GM13976 (cell line): ENCODE measurements at regions not wholly inside any gene's neighbourhood (a gene's known extent, or its start where the extent isn't known, plus 50 kb on each side); places are given as distances from the start of the nearest gene placed in this dataset.
"Not testable (repeated sequence)": the region's sequence is repeated elsewhere in the genome, so short reads cannot be mapped to it uniquely, and the experiment has no call there.

Experiments used
- DNase-seq: peaks from one replicate; pipeline ENCODE4 v3.0.0; 2012; ENCODE audit warnings: low spot score
- CTCF ChIP-seq: IDR thresholded peaks from 2 replicates; pipeline ENCODE4 v1.5.1; 2012; ENCODE audit warnings: borderline replicate concordance, mild to moderate bottlenecking; ENCODE audit not compliant: insufficient read depth; ENCODE audit errors: extremely low read depth, missing control alignments, control extremely low read depth
- in situ Hi-C: fragments of 300-500 bp; cut with MboI; formaldehyde crosslinking; loops from one replicate; pipeline ENCODE4 v1.12.0; 2022; ENCODE audit warnings: low sequenced_read_pairs, mixed read lengths, inconsistent platforms; ENCODE audit not compliant: unreplicated experiment

- no peak for TF ChIP-seq CTCF
- DNase-seq = no peak
- in situ Hi-C loops = no loop called here
Observed at GRCh38 chr7:121714559-121715303, 158.2 kb upstream of the PTPRZ1 start.

GRCh38 chr7:121712961-121713360 lies 160.0 kb upstream of the PTPRZ1 start:
- in situ Hi-C loops, DNase-seq: not testable (repeated sequence)

GRCh38 chr7:121697731-121698316 lies 175.1 kb upstream of the PTPRZ1 start:
- no peak for TF ChIP-seq CTCF

GRCh38 chr7:121696954-121697353 lies 176.0 kb upstream of the PTPRZ1 start:
- no peak for DNase-seq
- no peak for TF ChIP-seq CTCF
- in situ Hi-C loops = no loop called here

More at GRCh38 chr7:121697731-121698316, 175.1 kb upstream of the PTPRZ1 start:
- DNase-seq = no peak
- in situ Hi-C loops = no loop called here

GRCh38 chr7:121689749-121690148 lies 183.2 kb upstream of the PTPRZ1 start:
- no peak for DNase-seq
- in situ Hi-C loops = no loop called here
- no peak for TF ChIP-seq CTCF

GRCh38 chr7:121681700-121682099 lies 191.3 kb upstream of the PTPRZ1 start:
- in situ Hi-C loops = no loop called here
- no peak for DNase-seq
- TF ChIP-seq CTCF = no peak

- no peak for DNase-seq
- no peak for TF ChIP-seq CTCF
- in situ Hi-C loops = no loop called here
Observed at GRCh38 chr7:121676168-121676567, 196.8 kb upstream of the PTPRZ1 start.

GRCh38 chr7:121674455-121674854 lies 198.5 kb upstream of the PTPRZ1 start:
- DNase-seq, in situ Hi-C loops: not testable (repeated sequence)
